ENCODE measurements at regions not wholly inside any gene's neighbourhood (a gene's known extent, or its start where the extent isn't known, plus 50 kb on each side); places are given as distances from the start of the nearest gene placed in this dataset.

GRCh38 chr5:8295141-8295540, 426.2 kb downstream of the MTRR start (continued):
- TF ChIP-seq, protein P1, sequence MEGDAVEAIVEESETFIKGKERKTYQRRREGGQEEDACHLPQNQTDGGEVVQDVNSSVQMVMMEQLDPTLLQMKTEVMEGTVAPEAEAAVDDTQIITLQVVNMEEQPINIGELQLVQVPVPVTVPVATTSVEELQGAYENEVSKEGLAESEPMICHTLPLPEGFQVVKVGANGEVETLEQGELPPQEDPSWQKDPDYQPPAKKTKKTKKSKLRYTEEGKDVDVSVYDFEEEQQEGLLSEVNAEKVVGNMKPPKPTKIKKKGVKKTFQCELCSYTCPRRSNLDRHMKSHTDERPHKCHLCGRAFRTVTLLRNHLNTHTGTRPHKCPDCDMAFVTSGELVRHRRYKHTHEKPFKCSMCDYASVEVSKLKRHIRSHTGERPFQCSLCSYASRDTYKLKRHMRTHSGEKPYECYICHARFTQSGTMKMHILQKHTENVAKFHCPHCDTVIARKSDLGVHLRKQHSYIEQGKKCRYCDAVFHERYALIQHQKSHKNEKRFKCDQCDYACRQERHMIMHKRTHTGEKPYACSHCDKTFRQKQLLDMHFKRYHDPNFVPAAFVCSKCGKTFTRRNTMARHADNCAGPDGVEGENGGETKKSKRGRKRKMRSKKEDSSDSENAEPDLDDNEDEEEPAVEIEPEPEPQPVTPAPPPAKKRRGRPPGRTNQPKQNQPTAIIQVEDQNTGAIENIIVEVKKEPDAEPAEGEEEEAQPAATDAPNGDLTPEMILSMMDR (IDR thresholded peaks at IDR 0.05; ENCODE audit: control extremely low read depth in 1 of 3, insufficient read depth in 1 of 3, low read depth in 1 of 3, low read length in 3 of 3), result no peak
- TF ChIP-seq PHF8 (conservative IDR thresholded peaks at IDR 0.05; ENCODE audit: low read depth, low read length) (no peak), BACH1 (IDR thresholded peaks at IDR 0.05; ENCODE audit: low read length) (no peak), CBX8 (IDR thresholded peaks at IDR 0.05; ENCODE audit: borderline replicate concordance, low read depth, low read length) (no peak)
- TF ChIP-seq, protein P2, sequence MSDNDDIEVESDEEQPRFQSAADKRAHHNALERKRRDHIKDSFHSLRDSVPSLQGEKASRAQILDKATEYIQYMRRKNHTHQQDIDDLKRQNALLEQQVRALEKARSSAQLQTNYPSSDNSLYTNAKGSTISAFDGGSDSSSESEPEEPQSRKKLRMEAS (IDR thresholded peaks at IDR 0.05), result no peak

All from H1 (cell line).